Sigmoid colon (tissue), 6 donors: ENCODE measurements at regions not wholly inside any gene's neighbourhood (a gene's known extent, or its start where the extent isn't known, plus 50 kb on each side); places are given as distances from the start of the nearest gene placed in this dataset.

Experiments used
- DNase-seq: peaks from one replicate; pipeline ENCODE4 v3.0.0-alpha.2; 2019
- H3K27ac ChIP-seq, 4 donors: fragments of 200-600 bp; sonication (generic); one replicate each; pipeline ENCODE4 v1.5.1; 2016 to 2019; ENCODE audit warnings: mild to moderate bottlenecking in 1 of 4
- H3K27me3 ChIP-seq, 3 donors: fragments of 200-600 bp; sonication (generic); one replicate each; pipeline ENCODE4 v1.5.1; 2019; ENCODE audit warnings: mild to moderate bottlenecking in 1 of 3
- H3K36me3 ChIP-seq, 4 donors: fragments of 200-600 bp; sonication (generic); one replicate each; pipeline ENCODE4 v1.5.1; 2016 to 2019
- H3K4me1 ChIP-seq, 4 donors: fragments of 200-600 bp; sonication (generic); one replicate each; pipeline ENCODE4 v1.5.1; 2017 to 2019
- H3K4me3 ChIP-seq, 4 donors: fragments of 200-600 bp; sonication (generic); one replicate each; pipeline ENCODE4 v1.5.1; 2017 to 2019; ENCODE audit warnings: mild to moderate bottlenecking in 2 of 4, moderate library complexity in 1 of 4
- H3K9me3 ChIP-seq, 4 donors: fragments of 200-600 bp in 3 of 4; sonication (generic) in 3 of 4; one replicate each; pipeline versions ENCODE4 v1.5.1 to v1.6.1; 2013 to 2019
- EP300 ChIP-seq, 4 donors: sonication (generic); formaldehyde crosslinking; IDR thresholded peaks; one replicate each; pipeline ENCODE4 v1.6.1; 2017; ENCODE audit warnings: antibody characterized with exemption in 4 of 4
- POLR2A ChIP-seq, 2 donors: fragments of 450-650 bp; IDR thresholded peaks; one replicate each; pipeline ENCODE4 v1.6.1; 2016; ENCODE audit warnings: antibody characterized with exemption in 2 of 2, mild to moderate bottlenecking in 2 of 2, moderate library complexity in 2 of 2
- POLR2AphosphoS5 ChIP-seq, 4 donors: sonication (generic); formaldehyde crosslinking; IDR thresholded peaks; one replicate each; pipeline ENCODE4 v1.6.1; 2017; ENCODE audit warnings: antibody characterized with exemption in 4 of 4
- WGBS, 2 donors: extraction: QIAGEN DNeasy Blood & Tissue Kit; methylation state at CpG; one replicate each; pipeline ENCODE4 v1.1.7; 2013; 5-methylcytosine and 5-hydroxymethylcytosine counted together
- intact Hi-C: fragments of 100-400 bp; cut with DNase I; formaldehyde crosslinking; loops from one replicate; pipeline ENCODE4 v1.15.1; 2023
- TF ChIP-seq, protein P1 (sequence below), 4 experiments: fragments of 450-650 bp in 3 of 4; fragments of 200-600 bp in 1 of 4; IDR thresholded peaks; one replicate each; pipeline ENCODE4 v1.5.1; 2016 to 2019; ENCODE audit warnings: antibody characterized with exemption in 4 of 4, mild to moderate bottlenecking in 3 of 4, moderate library complexity in 2 of 4
- donor health status: healthy with polysubstance abuse.
- donor health status: healthy.

DNA sequence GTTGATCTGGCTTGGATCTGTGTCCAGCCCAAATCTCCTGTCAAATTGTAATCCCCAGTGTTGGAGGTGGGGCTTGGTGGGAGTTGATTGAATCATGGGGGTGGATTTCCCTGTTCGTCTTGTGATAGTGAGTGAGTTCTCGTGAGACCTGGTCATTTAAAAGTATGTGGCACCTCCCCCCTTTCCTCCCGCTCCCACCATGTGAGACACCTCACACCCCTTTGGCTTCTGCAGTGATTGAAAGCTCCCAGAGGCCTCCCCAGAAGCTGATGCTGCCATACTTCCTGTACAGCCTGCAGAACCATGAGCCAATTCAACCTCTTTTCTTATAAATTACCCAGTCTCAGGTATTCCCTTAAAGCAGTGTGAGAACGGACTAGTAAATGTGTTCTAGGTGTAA, 117.3 kb upstream of the PTCH1 start:
- TF ChIP-seq POLR2AphosphoS5 (IDR thresholded peaks at IDR 0.05) (no peak), POLR2A (IDR thresholded peaks at IDR 0.05) (no peak), EP300 (IDR thresholded peaks at IDR 0.05) (no peak)
- TF ChIP-seq, protein P1, sequence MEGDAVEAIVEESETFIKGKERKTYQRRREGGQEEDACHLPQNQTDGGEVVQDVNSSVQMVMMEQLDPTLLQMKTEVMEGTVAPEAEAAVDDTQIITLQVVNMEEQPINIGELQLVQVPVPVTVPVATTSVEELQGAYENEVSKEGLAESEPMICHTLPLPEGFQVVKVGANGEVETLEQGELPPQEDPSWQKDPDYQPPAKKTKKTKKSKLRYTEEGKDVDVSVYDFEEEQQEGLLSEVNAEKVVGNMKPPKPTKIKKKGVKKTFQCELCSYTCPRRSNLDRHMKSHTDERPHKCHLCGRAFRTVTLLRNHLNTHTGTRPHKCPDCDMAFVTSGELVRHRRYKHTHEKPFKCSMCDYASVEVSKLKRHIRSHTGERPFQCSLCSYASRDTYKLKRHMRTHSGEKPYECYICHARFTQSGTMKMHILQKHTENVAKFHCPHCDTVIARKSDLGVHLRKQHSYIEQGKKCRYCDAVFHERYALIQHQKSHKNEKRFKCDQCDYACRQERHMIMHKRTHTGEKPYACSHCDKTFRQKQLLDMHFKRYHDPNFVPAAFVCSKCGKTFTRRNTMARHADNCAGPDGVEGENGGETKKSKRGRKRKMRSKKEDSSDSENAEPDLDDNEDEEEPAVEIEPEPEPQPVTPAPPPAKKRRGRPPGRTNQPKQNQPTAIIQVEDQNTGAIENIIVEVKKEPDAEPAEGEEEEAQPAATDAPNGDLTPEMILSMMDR (IDR thresholded peaks at IDR 0.05), result no peak
- no peaks in the 10 kb centered on the region for H3K4me1 ChIP-seq
- WGBS, 2 donors, result 67 to 95% methylated on average over 4 of the region's 4 CpGs
- H3K27me3 ChIP-seq, result no peaks in the 10 kb centered on the region
- no peak for DNase-seq
- no peak overlapping the region for H3K27ac ChIP-seq
- intact Hi-C loops, result no loop called here
- no peak overlapping the region for H3K4me3 ChIP-seq
- no peaks in the 10 kb centered on the region for H3K36me3 ChIP-seq
- peaks cover 0 to 4% (median 0%) of the 10 kb centered on the region in 4 donors for H3K9me3 ChIP-seq

DNA sequence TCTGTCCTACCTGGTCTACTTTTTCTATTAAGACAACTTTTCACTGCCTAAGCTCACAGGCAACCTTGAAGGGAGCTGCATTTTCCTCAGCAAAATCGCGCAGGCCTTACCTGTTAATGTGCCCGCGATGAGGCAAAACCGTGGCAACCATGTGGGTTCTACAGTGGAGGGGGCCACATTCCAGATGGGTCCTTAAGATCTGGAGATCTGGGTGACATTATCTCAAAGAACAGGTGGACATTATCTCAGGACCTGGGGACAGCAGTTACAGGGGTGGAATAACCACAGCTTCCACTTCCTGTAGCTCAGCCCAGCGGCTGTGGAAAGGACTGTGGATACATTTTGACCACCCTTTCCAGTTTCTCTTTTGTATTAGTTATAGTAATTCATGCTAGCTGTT, 112.8 kb upstream of the PTCH1 start:
- H3K36me3 ChIP-seq, result no peaks in the 10 kb centered on the region
- DNase-seq, result no peak
- H3K9me3 ChIP-seq, result no peaks in the 10 kb centered on the region
- TF ChIP-seq EP300 (IDR thresholded peaks at IDR 0.05), result no peak
- TF ChIP-seq, protein P1 (IDR thresholded peaks at IDR 0.05), result no peak
- no peak for TF ChIP-seq POLR2AphosphoS5 (IDR thresholded peaks at IDR 0.05)
- no peak for TF ChIP-seq POLR2A (IDR thresholded peaks at IDR 0.05)
- WGBS, 2 donors, result 77 to 95% methylated on average over 6 of the region's 6 CpGs
- H3K27ac ChIP-seq, result no peak overlapping the region
- H3K4me3 ChIP-seq, result no peak overlapping the region
- no peaks in the 10 kb centered on the region for H3K27me3 ChIP-seq
- no peaks in the 10 kb centered on the region for H3K4me1 ChIP-seq
- intact Hi-C loops, result no loop called here

DNA sequence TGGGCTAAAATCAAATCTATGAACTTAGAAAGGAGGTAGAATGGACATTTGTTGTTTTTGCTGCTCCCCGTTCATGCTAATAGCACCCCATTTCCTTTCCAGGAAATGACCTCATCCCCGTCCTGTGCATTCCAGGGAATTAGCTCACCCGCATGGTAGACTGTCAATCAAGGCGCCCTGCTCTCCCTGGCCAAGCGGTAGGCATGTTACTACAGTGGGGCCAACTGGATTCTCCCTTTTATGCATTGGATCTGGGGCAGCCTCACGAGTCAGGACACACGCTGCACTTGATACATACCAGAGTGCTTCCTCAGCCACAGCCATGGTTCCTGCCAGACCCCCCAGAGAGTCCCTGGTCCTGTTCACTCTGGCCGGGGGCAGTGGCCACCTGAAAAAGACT, 111.0 kb upstream of the PTCH1 start:
- Histone ChIP-seq H3K36me3 (no peaks in the 10 kb centered on the region), H3K27me3 (no peaks in the 10 kb centered on the region), H3K4me1 (no peaks in the 10 kb centered on the region), H3K4me3 (no peak overlapping the region), H3K27ac (peak overlapping the region in 1 of 4 donors; percentile 24), H3K9me3 (no peaks in the 10 kb centered on the region)
- intact Hi-C loops, result no loop called here
- no peak for DNase-seq
- TF ChIP-seq EP300 (IDR thresholded peaks at IDR 0.05) (no peak), POLR2A (IDR thresholded peaks at IDR 0.05) (no peak), POLR2AphosphoS5 (IDR thresholded peaks at IDR 0.05) (no peak)
- TF ChIP-seq, protein P1 (IDR thresholded peaks at IDR 0.05), result no peak
- 76 to 84% methylated on average over 8 of the region's 8 CpGs for WGBS, 2 donors

DNA sequence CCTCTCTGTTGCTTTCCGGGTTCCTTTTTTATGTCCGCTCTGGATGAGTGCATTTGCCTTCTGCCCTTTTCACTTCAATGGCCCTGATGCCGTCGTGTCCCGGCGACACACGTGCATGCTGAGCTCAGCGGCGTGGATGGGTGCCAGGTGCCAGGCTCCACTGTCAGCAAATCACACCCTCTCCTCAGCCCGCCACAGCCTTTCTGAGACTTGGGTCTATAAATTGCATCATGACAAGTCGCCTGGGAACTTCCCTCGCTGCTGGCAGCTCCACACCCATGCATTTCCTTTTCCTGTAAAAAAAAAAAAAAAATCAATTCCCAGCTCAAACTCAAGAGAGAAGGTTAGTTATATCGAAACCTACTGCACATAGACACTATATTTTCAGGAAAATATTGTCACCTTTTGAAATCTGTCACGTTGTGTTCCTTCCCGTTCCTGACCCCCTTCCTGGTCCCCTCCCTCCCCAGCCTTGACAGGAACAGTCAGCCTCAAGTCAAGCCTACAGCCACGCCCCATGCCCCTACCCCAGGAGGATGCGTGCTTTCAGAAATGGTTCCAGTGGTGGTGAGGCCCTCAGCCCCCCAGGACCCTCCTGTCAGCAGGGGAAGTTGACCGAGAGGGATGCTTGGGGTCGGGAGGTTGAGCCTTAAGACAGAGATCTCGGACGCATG, 110.3 kb upstream of the PTCH1 start:
- no peaks in the 10 kb centered on the region for H3K4me1 ChIP-seq
- H3K27ac ChIP-seq, result peak overlapping the region in 1 of 4 donors; percentile 24
- H3K36me3 ChIP-seq, result no peaks in the 10 kb centered on the region
- TF ChIP-seq, protein P1 (IDR thresholded peaks at IDR 0.05), result no peak
- no peak for TF ChIP-seq EP300 (IDR thresholded peaks at IDR 0.05)
- peak in 1 of 4 donors; percentile 29 for TF ChIP-seq POLR2AphosphoS5 (IDR thresholded peaks at IDR 0.05)
- TF ChIP-seq POLR2A (IDR thresholded peaks at IDR 0.05), result no peak
- no peak overlapping the region for H3K4me3 ChIP-seq
- intact Hi-C loops, result no loop called here
- H3K27me3 ChIP-seq, result no peaks in the 10 kb centered on the region
- peak; percentile 70 for DNase-seq
- H3K9me3 ChIP-seq, result no peaks in the 10 kb centered on the region
- WGBS, 2 donors, result 46 to 47% methylated on average over 21 of the region's 21 CpGs

DNA sequence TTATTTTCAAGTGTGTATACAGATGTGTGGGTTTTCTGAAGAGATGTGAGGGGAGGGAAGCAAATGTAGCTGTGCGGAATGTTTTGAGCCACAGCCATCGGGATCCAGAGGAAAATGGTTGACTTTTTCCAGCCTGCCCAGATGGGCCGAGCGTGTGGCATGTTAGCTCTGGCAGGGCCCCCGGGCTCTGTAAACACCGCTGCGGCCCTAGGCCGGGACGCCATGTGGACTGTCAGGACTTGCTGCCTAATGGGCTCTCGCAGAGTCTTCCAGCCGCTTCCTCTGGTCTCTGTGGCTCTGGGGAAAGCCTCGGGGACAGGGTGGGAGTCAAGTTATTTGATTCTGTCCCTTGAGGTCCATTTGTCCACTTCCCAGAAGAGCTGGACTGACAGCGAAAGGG, 109.6 kb upstream of the PTCH1 start:
- H3K36me3 ChIP-seq, result no peaks in the 10 kb centered on the region
- no peaks in the 10 kb centered on the region for H3K27me3 ChIP-seq
- intact Hi-C loops, result no loop called here
- no peaks in the 10 kb centered on the region for H3K9me3 ChIP-seq
- no peaks in the 10 kb centered on the region for H3K4me1 ChIP-seq
- H3K27ac ChIP-seq, result no peak overlapping the region
- no peak for DNase-seq
- H3K4me3 ChIP-seq, result no peak overlapping the region
- TF ChIP-seq EP300 (IDR thresholded peaks at IDR 0.05), result no peak
- TF ChIP-seq POLR2AphosphoS5 (IDR thresholded peaks at IDR 0.05), result no peak
- TF ChIP-seq, protein P1 (IDR thresholded peaks at IDR 0.05), result no peak
- TF ChIP-seq POLR2A (IDR thresholded peaks at IDR 0.05), result no peak
- WGBS, 2 donors, result 74 to 89% methylated on average over 13 of the region's 13 CpGs
